HG02938 (cell line): ENCODE measurements at regions not wholly inside any gene's neighbourhood (a gene's known extent, or its start where the extent isn't known, plus 50 kb on each side); places are given as distances from the start of the nearest gene placed in this dataset.

Experiments used
- ATAC-seq: cut with Tn5 transposase; IDR thresholded peaks from one replicate; pipeline ENCODE4 v1.9.1; 2021; ENCODE audit warnings: mild to moderate bottlenecking, moderate library complexity; ENCODE audit not compliant: unreplicated experiment

- ATAC-seq: no peak
Observed at GRCh38 chr20:21002486-21002885, 103.7 kb downstream of the LINC00237 start.

DNA sequence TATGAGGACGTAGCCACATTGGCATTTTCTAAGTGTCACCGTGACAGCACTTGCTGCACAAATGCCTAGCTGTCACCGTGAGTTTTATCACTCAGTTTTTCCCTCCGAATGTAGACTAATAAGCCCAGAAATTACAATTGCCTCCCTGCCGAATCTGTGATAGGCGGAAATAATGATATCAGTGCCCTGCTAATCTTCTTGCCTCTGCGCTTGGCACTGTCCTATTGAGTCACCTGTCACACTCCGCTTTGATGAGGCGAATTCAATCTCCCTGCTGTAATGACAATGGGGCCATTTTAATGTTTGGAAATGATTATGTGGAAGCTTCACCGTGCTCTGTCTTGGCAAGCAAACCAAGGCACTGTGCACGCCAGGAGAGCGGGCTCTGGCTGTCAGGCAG is 112.8 kb downstream of the LINC00237 start:
- no peak for ATAC-seq

- ATAC-seq: no peak
Observed at GRCh38 chr20:20992686-20993360, 113.3 kb downstream of the LINC00237 start.

DNA sequence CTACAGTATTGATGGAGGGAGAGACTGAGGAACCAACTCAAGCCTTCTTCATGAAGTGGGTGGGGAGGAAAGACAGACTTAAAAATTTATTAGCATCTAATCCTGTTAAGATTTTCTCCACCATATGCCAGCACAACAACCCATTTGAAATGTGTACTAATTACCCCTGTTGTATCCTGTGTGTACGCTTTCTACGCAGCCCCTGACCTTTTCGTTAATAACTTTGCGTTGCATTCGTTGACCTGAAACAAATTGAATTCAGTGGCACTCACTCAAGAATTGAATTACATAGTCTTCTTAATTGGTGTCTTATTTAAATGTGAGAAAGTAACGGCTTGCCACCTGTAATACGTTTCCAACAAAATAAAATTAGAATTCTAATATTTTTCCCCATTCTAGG is 113.9 kb downstream of the LINC00237 start:
- ATAC-seq: no peak

GRCh38 chr20:20989081-20989480 is 117.1 kb downstream of the LINC00237 start:
- no peak for ATAC-seq

- ATAC-seq: no peak
Observed at GRCh38 chr20:20979934-20980333, 126.2 kb downstream of the LINC00237 start.

DNA sequence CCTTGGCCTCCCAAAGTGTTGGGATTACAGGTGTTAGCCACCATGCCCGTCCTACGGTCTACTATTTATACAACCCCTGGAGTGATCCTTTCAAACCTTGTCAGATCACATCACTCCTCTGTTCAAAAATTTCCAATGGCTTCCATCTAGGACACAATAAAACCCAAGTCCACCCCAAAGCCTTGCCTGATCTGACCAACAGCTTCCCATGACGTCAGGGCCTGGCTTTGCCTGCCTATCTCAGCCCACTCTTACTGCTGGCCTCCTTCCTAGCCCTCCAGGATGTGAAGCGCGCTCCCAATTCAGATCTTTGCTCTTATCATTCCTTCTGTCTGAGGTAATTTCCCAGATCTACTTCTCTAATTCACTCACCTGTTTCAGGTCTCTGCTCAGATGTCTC is 128.4 kb downstream of the LINC00237 start:
- no peak for ATAC-seq

DNA sequence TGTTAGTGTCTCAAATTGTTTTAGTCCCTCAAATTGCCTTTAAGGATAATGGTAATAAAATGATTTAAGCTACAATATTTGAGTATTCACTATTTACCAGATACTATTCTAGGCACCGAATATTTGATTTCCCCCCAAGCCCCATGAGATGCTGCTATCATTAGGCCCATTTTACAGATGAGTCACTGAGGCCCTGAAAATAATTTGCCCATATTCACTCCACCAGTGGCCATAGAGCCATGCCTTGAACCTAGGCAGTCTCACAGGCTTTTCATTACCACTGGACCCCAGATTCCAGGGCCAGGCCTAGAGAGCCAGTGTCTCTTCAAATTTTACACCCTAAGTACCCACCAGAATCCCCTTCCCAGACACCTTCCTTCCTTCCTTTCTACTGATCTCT is 133.7 kb downstream of the LINC00237 start:
- ATAC-seq: no peak

DNA sequence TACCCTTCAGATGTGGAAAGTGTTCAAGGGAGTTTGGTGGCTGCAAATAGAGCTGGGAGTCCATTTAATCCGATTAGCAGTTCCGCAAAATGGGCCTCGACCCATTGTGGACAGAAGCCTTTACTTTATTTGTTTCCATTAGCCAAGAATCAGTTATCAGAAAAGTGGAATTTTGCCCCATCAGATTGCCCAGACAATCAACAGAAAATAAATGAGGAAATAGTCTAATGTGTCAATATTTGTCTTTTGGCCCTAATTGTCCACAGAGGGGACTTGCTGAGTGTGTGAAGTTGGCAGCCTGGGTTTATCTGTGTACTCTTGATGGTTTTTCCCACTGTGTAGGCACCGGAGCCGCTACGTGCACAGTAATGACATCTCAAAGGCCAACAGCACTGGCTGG is 134.3 kb downstream of the LINC00237 start:
- ATAC-seq: no peak

- ATAC-seq: no peak
Observed at GRCh38 chr20:20970841-20971240, 135.3 kb downstream of the LINC00237 start.

GRCh38 chr20:20969701-20970280 is 136.4 kb downstream of the LINC00237 start:
- ATAC-seq: no peak

- no peak for ATAC-seq
Observed at GRCh38 chr20:20967564-20968184, 138.5 kb downstream of the LINC00237 start.

GRCh38 chr20:20966171-20966570 is 140.0 kb downstream of the LINC00237 start:
- ATAC-seq: no peak

DNA sequence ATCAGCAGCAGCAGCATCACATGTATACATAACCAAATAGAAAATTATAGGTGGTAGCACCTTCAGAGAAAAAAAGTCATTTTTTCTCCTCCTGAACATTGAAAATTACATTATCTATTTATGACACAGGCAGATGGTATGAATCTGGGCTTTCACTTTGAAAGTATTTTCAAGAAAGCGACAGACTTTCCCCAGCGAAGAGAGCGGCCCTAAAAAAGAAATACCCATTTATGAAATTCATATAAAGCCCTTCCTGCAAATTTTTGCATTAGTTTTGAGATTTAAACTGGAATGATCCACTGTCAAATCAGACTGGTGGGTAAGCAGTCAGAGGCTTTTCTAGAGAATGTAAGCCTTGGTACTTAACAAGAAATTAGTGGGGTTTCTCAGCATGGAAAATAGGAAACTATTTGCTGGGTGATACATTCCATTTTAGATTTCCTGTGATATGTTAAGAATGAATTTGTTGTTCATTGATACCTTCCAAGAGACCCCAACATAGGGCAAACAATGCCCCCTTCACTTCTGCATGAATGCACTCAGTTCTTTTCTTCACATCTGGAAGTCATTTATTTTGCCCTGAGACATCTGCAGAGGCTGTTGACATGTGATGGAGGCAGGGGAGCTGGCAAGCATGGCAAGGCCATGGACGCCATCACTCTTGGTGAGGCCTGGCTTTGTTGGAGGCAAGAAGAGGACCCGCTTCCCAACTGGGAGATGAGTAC is 147.0 kb downstream of the LINC00237 start:
- no peak for ATAC-seq

DNA sequence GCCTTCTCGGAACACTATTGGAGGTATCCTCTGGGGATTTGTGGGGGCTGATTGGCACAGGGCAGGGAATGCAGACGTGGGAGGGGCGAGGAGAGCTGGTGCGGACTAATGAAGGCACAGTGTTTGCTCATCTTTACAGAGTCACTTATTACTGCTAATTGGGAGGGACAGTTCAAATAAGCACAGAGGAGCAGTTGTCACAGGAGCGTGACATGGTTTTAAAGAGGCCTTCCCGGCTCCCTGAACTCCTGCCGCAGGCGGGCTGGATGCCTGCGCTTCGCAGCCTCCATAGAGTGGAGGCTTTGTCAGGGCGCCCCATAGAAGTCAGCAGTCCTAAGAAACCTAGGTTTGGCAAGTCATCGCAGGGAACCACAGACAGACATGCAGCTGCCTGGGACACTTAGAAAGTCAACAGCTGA is 149.6 kb downstream of the LINC00237 start:
- ATAC-seq: no peak

- ATAC-seq: no peak
Observed at GRCh38 chr20:20955892-20956291, 150.3 kb downstream of the LINC00237 start.

DNA sequence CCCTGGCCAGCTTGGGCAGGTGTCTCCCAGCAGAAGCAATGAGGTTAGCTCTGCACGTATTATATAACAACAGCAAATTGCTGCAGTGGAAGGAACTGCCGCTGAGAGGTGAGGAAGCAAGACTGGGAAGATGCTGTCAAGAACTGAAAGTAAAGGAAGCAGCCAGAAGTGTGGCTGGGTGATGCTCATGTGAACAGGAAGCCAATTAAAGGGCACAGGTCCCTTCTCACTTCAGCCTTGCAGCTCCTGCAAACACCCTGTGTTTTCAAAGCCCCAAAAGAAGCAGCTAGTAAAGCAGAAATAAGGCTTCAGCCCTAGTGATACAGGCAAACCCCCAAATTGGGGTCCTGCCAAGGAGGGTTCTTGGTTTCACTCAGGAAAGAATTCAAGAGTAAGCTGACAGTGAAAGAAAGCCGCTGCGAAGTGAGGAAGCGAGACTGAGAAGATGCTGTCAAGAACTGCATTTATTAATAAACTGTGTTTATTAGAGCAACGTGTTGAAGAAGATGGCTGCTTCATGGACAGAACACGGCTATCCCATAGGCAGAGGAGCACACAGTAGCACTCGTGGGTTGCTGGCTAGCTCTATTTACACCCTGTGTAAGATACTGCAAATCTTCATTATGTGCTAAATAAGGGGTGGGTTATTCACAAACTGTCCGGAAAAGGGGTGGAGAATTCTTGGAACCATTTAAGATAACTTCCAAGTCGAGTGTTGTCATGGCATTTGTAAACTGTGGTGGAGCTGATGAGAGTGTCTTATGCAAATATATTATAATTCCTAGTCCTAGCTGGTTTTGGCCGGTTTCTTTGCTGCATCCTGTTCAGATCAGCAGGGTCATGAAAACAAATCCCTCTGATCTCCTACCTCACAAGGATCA is 152.2 kb downstream of the LINC00237 start:
- no peak for ATAC-seq

DNA sequence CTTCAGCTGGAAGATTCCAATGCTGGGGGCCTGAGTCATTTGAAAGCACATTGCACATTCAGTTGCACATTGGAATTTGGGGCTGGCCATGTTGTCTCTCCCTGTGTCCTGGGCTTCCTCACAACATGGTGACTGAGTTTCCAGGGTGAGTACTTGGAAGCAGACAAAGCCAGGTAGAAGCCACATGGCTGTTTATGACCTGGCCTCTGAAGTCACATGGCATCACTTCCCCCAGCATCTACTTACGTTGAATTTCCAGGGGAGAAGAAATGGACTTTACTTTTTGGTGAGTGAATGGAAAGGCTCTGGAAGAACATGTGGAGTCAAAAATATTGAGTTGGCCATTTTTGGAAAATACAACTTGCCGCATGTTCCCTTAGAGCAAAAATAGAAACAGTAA is 155.5 kb downstream of the LINC00237 start:
- no peak for ATAC-seq

- ATAC-seq: no peak
Observed at GRCh38 chr20:20946122-20946759, 159.9 kb downstream of the LINC00237 start.

DNA sequence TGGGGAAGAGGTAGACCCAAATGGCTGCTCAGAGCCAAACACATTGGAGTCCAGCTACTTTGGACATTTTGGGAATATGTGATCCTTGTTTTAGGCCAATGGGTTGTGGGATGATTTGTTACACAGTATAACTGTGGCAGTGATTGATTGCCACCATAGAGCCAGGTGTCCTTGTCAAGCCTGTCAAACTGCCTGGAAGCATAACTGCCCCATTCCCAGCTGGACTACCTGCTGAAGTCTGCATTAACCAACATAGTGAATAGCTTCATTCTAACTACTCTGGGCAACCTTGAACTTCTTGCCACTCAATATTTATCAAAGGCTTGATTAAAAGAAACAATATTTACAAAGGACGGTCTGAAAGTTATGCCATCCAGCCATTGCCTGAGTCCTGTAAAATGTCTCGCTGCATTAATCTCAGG is 164.7 kb downstream of the LINC00237 start:
- ATAC-seq: no peak
